LHCN-M2 (cell line): ENCODE measurements at regions not wholly inside any gene's neighbourhood (a gene's known extent, or its start where the extent isn't known, plus 50 kb on each side); places are given as distances from the start of the nearest gene placed in this dataset.
"Not testable (repeated sequence)": the region's sequence is repeated elsewhere in the genome, so short reads cannot be mapped to it uniquely, and the experiment has no call there.

Experiments
- DNase-seq: peaks from one replicate; pipeline ENCODE4 v3.0.0-alpha.2; 2012; ENCODE audit warnings: low read depth

DNA sequence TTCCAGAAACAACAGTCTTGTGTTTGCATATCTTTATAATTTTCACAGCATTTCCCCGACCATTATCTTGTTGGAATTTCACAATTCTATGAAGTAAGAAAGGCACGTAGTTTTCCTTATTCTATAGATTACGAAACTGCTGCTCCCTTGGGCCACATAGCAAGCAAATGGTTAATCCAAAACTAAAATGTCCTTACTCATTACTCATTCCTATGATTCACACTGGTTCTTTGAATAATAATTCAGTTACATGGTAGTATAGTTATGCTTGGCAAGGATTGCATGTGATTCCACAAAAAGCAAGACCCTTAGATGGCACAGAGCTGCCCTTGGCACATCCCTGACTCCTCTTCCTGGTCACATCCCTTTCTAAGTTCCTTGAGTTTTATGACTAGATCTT, 51.2 kb downstream of the OR13H1 start:
- peak; percentile 63 for DNase-seq

DNA sequence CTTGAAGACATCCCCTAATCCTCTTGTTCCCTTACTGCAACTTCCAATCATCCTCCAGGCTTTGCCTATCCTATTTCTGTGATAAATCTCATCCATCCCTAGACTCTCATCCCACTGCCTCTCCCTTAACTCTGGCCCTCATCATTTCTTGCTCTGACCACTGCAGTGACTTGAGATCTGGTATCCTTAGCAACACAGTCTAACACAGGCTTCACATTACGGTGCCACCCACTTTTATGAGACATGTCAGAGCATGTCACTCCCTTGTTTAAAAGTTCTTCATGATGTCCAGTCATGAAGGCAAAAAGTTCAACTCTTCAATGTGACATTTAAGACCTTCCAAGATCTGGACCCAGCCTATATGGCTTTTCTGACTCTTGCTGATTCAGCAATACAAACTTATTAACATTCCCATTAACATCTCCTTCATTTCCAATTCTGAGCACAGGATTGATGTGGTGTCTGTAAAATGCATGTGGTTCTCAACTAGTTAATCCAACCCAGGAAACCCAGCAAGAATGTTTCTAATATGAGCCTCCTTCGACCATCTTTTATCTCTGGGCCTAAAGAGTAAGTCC, 64.0 kb downstream of the OR13H1 start:
- DNase-seq, result peak; percentile 63

DNA sequence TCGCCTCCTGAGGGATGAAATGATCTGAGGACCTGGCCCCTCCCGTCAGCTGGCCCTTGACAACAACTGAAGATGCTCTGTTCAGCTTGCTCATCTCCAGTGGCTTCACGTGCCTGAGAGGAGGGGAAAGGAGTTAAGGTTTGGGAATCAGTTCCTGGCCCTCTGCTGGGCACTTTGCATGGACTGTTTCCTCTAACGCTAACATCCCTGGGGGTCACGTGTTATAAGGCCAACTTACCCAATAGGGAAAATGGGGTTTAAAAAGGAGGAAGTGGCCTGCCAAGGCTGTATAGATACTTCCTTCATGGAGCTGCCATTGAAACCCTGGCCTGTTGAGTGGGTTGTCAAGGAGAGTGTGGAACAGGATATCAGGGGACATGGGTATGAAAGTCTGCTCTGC, 65.6 kb downstream of the OR13H1 start:
- DNase-seq, result no peak

DNA sequence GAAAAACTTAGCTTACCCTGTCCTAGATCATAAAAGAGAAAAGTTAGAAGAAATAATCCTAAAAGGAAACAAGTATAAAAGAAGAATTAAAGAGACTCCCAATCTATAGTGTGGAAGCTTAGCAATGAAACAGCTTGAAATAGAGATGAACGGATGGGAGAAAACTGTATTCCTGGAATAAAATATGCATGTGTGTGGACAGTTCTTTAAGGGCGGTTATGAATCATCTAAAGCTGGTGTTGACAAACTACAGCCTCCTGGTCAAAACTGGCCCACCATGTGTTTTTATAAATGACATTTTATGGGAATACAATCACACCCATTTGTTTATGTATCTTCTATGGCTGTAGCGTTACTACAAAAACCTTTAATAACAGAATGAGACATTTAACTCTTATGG, 69.4 kb downstream of the OR13H1 start:
- DNase-seq, result no peak

DNA sequence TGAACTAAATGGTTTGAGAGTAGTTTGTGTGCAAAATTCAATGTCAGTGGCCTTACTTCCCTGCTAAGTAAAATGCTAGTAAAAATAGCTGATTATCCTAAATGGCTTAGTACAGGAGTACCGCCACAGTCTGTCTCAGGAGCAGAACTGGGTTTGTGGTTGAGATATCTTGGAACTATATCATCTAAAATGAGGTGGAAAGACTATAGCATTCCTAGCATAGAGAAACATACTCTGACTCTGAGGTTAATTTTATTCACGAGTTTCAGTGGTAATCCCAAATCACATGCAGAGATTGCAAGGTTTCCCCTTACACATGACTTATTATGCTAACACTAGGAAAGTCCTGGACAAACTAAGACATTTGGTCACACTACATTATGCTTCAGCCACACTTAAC, 70.4 kb downstream of the OR13H1 start:
- DNase-seq, result no peak

DNA sequence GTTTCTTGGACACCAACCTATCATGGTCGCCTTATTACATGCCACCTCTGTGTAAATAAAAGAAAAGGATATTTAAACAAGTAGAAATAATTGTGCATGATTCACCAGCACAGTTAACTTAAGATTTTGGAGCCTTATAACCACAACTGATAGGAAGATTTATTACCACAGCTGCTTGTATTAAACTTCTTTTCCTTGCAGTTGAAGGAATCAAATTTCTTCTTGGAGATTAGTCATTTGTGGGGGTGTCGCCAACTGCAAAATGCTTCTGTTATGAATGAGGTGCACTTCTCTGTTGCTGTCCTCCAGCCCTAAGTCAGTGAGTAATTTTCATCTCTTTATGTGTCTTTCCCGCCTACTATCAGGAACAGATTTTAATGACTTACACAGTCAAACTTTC, 73.3 kb downstream of the OR13H1 start:
- peak; percentile 91 for DNase-seq

DNA sequence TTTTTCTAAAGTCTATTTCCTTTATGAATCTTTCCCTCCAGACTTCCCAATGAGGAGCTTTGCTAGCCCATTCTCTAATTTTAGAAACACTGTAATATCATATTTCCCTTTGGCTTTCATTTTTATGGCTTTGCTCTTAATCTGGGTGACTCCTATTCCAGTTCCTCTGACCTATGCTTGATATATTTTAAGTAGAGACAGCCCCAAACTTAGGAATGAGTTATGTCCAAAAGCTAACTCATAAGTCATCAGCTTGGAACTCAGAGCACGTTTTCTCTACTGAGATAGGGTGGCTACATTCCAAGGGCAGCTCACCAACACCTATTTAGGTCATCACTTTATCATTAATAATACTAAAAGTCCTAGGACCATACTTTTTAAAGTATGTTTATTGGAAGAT, 77.8 kb downstream of the OR13H1 start:
- DNase-seq, result peak; percentile 65

DNA sequence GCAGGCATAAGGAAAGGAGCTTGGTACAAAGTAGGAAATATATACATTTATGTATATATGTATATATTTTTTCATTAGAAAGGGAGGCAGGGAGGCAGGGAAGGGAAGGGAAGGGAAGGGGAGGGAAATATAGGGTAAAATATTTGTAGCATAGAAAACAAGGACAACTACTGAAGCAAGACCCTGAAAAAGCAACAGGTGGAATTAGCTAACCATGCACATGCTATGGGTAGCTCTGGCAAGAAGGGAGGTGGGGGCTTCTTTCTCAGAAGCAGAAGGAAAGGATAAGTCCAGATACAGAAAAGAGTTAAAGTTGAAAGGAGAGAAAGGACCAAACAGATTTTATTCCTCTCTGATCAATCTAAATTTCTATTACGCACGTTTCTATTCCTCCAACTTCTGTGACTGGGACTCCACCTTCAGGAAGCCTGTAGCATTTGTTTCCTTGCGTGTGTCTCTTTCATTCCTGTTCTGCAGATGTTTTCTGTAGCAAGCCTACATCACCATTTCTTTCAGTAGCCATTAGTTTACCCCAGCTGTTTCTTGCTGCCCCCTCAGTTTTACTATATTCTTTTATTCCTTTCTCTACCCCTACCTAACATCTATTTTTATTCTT, 82.9 kb downstream of the OR13H1 start:
- DNase-seq, result no peak

DNA sequence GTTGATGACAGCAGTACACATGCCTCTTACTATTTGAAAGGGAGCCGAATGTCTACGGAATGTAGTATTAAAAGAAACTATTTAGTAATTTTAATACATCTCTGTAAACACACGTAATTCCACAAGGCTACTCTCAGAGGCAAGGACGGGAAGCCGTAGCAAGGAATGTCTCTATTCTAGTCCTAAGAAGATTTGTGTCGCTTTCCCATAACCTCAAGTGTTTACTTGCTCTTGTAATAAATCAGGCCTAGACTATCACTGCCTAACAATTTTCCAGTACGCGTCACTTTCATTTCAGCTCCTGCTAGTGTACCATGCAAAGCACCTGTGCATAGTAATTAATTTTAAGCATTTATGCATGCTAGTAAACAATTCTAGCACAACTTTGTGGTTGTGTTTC, 86.7 kb downstream of the OR13H1 start:
- DNase-seq, result no peak

DNA sequence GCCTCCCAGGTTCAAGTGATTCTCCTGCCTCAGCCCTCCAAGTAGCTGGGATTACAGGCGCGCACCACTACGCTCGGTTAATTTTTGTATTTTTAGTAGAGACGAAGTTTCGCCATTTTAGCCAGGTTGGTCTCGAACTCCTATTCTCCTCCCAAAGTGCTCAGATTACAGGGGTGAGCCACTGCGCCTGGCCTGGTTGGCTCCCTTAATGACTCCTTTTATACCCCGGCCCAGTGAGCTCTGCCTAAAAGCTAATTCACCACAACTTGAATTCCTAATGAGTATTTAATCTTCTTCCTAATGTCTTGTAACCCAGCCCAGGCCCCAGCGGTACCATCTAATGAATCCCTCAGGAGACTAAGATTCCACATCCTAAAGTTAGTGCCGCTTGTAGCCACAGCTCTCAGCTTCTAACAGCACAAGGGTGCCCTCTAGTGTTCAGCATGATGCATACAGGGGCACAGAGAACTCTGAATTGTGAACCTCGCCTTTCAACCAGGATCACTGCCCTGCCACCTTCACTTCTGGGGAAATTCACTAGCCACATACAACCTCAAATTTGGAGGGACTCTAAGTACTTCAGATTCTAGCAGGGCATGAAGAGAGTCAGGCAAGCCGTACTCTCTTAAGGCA, 89.5 kb downstream of the OR13H1 start:
- DNase-seq, result peak; percentile 51

DNA sequence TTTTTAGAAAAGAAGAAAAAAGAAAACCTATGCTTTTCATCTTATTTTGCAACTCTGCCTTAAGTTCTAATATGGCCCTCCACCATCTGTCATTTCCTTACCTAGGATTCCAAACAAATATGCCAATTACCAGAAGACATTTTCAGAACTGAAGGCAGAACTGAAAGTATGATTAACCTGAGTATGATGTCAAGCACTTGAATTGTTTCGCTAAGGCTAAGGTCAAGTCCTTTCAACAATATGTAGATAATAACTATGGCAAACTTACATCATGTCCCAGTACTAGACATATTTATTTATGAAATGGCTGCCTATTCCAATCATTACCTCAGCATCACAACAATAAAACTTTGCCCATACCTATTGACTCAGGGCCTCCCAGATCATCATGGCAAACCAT, 91.0 kb downstream of the OR13H1 start:
- no peak for DNase-seq

DNA sequence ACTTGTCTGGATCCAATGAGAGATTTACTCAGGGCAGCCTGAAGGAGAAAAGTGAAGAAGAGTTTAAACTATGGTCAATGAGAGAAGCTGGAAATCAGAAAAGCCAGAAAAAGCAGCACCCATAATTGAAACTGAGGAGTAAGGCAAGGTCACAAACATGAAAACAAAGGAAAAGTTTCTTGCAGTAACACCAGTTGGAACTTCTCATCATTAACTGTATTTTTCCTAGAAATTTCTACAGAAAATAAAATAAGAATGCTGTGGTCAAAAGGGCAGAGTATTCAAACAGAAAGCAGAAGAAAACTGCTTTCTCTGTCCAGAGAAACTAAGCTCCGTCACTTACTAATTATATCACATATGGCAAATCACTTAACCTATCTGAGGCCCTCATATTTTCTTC, 102.2 kb downstream of the OR13H1 start:
- DNase-seq, result no peak

DNA sequence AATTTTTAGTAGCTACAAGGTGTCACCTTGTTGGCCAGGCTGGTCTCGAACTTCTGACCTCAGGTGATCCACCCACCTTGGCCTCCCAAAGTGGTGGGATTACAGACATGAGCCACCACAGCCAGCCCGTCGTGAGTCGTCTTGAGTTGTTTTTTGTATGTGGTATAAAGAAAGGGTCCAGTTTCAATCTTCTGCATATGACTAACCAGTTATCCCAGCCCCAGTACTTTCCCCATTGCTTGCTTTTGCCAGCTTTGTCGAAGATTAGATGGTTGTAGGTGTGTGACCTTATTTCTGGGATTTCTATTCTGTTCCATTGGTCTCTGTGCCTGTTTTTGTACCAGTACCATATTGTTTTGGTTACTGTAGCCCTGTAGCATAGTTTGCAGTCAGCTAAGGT, 105.9 kb downstream of the OR13H1 start:
- peak; percentile 4 for DNase-seq

DNA sequence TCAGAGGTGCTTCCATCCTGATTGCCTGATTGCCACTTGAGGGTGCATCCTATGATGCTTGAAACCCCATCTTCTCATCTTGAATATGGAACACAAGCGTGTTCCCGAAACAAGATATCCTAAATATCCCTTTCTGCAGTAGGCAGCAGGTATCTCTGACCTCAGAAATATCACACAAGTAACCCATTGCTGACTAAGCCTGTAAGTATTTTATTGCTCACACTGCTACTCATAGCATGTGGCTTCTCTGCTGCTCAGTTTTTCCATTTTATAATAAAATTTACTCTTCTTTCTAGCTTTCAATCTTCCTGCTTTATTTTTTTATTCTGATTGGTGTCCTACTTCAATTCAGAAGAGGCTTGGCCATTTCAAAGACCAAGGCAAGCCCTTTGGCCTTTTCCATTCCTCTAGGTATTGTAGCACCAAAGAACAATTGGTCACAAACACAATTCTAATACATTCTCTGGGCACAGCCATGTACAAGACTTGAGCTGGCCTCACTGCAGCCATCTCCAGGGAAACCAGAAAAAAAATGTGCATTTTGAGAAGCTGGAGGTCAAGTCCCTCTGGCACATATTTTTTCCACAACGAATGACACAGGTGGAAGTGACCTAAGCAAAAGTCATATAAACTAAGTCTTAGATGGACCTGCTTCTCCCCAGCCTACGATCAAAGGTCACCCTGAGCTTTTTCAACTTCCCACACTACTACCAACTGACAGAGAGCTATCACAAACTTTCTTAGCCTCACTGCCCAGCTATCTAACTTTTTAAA, 107.0 kb downstream of the OR13H1 start:
- peak; percentile 50 for DNase-seq

DNA sequence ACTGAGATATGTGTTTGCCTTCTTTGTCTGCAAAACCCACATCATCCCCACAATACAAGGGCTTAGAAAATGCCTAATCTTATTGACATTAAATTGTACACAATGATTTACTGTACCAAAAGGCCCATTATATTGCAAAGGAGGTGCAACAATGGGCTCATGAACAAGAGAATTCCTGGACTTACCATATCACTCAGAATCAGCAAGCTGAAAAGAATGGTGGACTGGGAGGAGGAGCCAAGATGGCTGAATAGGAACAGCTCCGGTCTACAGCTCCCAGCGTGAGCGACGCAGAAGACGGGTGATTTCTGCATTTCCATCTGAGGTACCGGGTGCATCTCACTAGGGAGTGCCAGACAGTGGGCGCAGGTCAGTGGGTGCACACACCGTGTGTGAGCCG, 119.9 kb downstream of the OR13H1 start:
- DNase-seq, result not testable (repeated sequence)

DNA sequence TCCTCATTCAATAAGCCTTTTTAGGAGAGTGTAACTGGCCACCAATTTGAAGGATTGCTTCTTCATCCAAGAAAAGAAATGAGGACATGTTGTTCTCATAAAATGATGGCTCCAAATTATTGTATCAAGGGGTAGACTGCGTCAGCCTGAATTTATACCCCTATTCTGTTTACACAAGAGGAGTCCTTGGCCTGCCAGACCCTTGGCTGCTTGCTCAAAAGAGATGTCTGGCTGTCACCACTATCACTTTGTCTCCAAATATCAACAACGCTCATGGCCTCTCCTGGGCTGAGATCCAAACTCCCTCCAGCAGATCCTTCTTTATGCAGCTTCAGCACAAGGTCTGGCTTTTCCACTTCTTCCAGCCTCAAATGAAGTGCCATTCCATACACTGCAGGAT, 127.9 kb downstream of the OR13H1 start:
- no peak for DNase-seq

DNA sequence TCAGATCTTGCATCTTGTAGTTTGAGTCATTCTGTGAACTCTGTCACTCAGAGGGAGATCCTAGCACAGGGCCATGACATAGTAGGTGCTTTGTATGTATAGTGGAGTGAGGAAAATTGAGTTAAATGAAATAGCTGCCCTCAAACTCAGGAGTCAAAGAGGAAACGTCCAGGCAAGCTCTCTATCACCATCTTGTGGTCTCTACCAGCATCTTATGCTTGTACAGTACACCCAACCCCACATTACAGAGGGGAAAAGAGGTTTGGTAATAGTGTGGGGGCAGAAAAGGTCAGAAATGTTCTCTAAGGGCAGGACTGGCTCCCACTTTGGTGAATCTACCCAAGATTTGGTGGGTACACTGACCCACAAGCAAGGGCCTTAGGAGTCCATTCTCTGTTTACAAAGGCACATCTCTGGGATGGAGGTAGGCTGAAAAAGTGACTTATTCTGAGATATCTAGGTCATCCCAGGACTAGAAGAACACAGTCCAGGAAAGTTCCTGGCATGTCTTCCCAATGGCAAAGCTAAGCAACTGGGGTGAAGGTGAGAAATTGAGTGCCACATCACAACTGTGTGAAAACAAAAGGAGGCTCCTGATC, 131.8 kb downstream of the OR13H1 start:
- DNase-seq, result peak; percentile 1

DNA sequence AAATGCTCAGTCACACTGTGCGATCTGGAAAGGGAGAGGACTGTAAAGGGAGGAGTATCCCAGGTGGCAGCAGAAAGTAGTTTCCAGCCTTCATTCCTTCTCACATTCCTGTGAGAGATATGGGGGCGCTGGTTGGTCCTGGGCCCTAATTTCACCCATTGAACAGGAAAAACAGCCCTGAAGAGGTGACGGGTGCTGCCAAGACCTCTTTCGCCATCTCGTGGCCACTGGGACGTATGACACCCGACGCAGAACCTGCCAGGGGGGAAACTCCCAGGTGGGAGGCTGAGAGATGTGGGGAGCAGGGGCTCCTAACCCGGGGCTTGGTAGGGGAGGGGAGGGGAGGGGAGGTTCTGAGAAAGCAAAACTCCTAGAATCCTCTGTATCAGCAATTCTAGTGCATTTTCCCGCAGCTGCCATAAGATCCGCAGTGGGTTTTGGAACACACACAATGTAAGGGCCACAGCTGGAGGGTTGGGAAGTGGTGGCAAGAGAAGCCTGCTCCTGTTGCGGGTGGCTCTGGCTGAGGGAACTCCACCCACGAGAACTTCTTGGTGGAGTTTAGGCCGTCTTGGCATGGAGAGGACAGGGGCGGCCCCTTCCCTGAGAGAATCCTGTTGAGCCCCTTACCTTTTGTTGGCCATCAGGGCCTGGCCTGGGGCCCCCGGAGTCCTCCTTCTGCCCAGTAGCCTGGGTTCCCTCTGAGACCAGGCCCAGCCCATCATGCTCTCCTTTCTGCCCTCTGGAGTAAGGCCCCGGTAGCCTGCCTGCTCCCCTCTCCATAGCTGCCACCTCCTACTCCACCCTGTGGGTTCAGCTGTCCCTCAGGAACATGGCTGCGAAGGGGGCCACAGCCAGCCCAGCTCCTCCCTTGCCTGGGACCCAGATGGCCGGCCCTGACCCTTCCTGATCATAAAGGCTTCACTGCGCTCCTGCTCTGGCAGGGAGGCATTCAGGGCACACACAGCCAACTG, 134.1 kb downstream of the OR13H1 start:
- DNase-seq, result peak; percentile 6

DNA sequence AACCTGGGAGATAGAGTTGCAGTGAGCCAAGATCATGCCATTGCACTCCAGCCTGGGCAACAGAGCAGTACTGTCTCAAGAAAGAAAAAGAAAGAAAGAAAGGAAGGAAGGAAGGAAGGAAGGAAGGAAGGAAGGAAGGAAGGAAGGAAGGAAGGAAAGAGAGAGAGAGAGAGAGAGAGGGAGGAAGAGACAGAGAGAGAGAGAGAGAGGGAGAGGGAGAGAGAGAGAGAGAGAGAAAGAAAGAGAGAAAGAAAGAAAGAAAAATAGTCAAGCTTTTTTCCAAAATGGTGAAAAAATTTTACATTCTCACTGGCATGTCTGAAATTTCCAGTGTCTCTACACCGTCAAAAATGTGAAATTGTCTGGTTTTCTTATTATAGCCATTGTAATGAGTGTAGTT, 138.9 kb downstream of the OR13H1 start:
- not testable (repeated sequence) for DNase-seq

DNA sequence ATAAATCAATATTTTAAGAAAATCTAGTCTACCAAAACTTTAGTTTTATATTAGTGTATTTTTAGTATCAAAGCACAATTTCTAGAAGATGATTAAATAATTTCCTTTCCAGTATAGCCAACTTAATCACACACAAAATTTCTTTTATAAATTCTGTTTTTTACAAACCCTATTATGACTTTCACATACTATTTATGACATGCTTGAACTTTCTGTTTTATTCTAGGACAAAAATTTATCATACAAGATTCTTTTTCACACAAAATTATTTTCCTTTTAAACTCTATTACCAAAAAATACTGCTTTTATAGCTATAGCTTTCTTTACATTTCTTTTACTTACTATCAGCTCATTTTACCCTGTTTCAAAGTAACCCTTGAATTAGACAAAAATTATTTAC, 149.5 kb downstream of the OR13H1 start:
- DNase-seq, result no peak

DNA sequence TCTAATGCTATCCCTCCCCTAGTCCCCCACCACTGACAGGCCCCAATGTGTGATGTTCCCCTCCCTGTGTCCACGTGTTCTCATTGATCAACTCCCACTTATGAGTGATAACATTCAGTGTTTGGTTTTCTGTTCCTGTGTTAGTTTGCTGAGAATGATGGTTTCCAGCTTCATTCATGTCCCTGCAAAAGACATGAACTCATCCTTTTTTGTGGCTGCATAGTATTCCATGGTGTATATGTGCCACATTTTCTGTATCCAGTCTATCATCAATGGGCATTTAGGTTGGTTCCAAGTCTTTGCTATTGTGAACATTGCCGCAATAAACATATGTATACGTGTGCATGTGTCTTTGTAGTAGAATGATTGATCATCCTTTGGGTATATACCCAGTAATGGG, 153.1 kb downstream of the OR13H1 start:
- DNase-seq, result not testable (repeated sequence)
